K562 (cell line): ENCODE measurements at regions not wholly inside any gene's neighbourhood (a gene's known extent, or its start where the extent isn't known, plus 50 kb on each side); places are given as distances from the start of the nearest gene placed in this dataset.

Experiments
- EGR1 ChIP-seq: fragments of 450-650 bp; conservative IDR thresholded peaks from 2 replicates; pipeline ENCODE4 v1.6.1; 2017; ENCODE audit warnings: mild to moderate bottlenecking
- FOXJ3 ChIP-seq: sonication (generic); formaldehyde crosslinking; IDR thresholded peaks from 2 replicates; pipeline ENCODE4 v1.4.0; 2020; ENCODE audit warnings: mild to moderate bottlenecking, missing genetic modification reagents
- GATAD2B ChIP-seq: fragments of 450-650 bp; IDR thresholded peaks from 2 replicates; pipeline ENCODE4 v1.6.1; 2017; ENCODE audit warnings: mild to moderate bottlenecking, borderline replicate concordance
- GTF2F1 ChIP-seq: IDR thresholded peaks from 2 replicates; pipeline ENCODE4 v1.6.1; 2011; ENCODE audit warnings: low read depth, low read length, improper control_type of control experiment
- POLR2AphosphoS5 ChIP-seq: IDR thresholded peaks from 2 replicates; pipeline ENCODE4 v1.6.1; 2011; ENCODE audit warnings: mild to moderate bottlenecking, low read depth, low read length, moderate library complexity; ENCODE audit not compliant: control insufficient read depth, insufficient read depth
- TF ChIP-seq, protein P1 (sequence below): fragments of 450-650 bp; IDR thresholded peaks from 2 replicates; pipeline ENCODE4 v1.6.1; 2016
- TF ChIP-seq, protein P2 (sequence below), 3 experiments: IDR thresholded peaks in 2 of 3; conservative IDR thresholded peaks in 1 of 3; 2 replicates each; pipeline ENCODE4 v1.5.1; 2011 to 2012; ENCODE audit warnings: low read length in 3 of 3, mild to moderate bottlenecking in 3 of 3, control low read depth in 2 of 3, improper control_type of control experiment in 1 of 3, inconsistent platforms in 1 of 3, low read depth in 1 of 3, mixed read lengths in 1 of 3, moderate library complexity in 1 of 3; ENCODE audit not compliant: insufficient read depth in 2 of 3

DNA sequence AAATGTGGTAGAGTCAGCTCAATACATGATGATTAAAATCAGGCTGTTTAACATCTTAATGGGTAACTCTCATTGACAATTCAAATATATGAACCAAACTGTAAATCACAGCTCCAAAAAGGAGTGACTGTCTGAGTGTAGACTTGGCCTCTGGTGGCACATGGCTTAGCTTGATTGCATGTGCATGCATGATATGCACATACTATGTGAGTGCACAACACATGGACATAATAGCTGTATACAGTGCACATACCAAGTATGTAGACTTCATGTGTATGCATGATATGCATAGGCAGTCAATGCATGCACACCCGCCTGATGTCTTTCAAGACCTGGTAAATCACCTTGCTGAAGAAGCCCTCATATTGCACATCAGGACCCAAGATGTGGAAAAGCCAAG lies 252.0 kb upstream of the SOX11 start:
- TF ChIP-seq, protein P1, sequence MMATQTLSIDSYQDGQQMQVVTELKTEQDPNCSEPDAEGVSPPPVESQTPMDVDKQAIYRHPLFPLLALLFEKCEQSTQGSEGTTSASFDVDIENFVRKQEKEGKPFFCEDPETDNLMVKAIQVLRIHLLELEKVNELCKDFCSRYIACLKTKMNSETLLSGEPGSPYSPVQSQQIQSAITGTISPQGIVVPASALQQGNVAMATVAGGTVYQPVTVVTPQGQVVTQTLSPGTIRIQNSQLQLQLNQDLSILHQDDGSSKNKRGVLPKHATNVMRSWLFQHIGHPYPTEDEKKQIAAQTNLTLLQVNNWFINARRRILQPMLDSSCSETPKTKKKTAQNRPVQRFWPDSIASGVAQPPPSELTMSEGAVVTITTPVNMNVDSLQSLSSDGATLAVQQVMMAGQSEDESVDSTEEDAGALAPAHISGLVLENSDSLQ, result no peak
- TF ChIP-seq GTF2F1 (no peak), FOXJ3 (CRISPR knock-in tag) (no peak), GATAD2B (no peak), EGR1 (no peak), POLR2AphosphoS5 (no peak)
- TF ChIP-seq, protein P2, sequence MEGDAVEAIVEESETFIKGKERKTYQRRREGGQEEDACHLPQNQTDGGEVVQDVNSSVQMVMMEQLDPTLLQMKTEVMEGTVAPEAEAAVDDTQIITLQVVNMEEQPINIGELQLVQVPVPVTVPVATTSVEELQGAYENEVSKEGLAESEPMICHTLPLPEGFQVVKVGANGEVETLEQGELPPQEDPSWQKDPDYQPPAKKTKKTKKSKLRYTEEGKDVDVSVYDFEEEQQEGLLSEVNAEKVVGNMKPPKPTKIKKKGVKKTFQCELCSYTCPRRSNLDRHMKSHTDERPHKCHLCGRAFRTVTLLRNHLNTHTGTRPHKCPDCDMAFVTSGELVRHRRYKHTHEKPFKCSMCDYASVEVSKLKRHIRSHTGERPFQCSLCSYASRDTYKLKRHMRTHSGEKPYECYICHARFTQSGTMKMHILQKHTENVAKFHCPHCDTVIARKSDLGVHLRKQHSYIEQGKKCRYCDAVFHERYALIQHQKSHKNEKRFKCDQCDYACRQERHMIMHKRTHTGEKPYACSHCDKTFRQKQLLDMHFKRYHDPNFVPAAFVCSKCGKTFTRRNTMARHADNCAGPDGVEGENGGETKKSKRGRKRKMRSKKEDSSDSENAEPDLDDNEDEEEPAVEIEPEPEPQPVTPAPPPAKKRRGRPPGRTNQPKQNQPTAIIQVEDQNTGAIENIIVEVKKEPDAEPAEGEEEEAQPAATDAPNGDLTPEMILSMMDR (IDR thresholded peaks at IDR 0.05 in 2 of 3, conservative IDR thresholded peaks at IDR 0.05 in 1 of 3; ENCODE audit: insufficient read depth in 2 of 3, low read depth in 1 of 3, low read length in 3 of 3), result no peak
